Ectodermal cell (in vitro differentiated cells): ENCODE measurements at regions not wholly inside any gene's neighbourhood (a gene's known extent, or its start where the extent isn't known, plus 50 kb on each side); places are given as distances from the start of the nearest gene placed in this dataset.

ENCODE experiments used
- H3K27ac ChIP-seq: 2 replicates; pipeline ENCODE4 v1.7.0; 2013; ENCODE audit warnings: mild to moderate bottlenecking, low read depth, low read length; ENCODE audit not compliant: insufficient read depth, poor library complexity, severe bottlenecking
- H3K27me3 ChIP-seq: 2 replicates; pipeline ENCODE4 v1.7.0; 2013; ENCODE audit warnings: mild to moderate bottlenecking, low read length; ENCODE audit not compliant: insufficient read depth, control insufficient read depth, poor library complexity, severe bottlenecking
- H3K36me3 ChIP-seq: one replicate; pipeline ENCODE4 v1.7.0; 2013; ENCODE audit warnings: low read length; ENCODE audit not compliant: control insufficient read depth, insufficient read depth
- H3K4me1 ChIP-seq: one replicate; pipeline ENCODE4 v1.7.0; 2013; ENCODE audit warnings: low read length; ENCODE audit not compliant: control insufficient read depth, insufficient read depth
- H3K4me3 ChIP-seq: 2 replicates; pipeline ENCODE4 v1.7.0; 2013; ENCODE audit warnings: low read depth, low read length, control low read depth; ENCODE audit not compliant: insufficient read depth
- H3K9me3 ChIP-seq: 2 replicates; pipeline ENCODE4 v1.7.0; 2013; ENCODE audit warnings: mild to moderate bottlenecking, low read length, moderate library complexity; ENCODE audit not compliant: control insufficient read depth
- WGBS, 2 experiments: methylation state at CpG; one replicate each; pipeline ENCODE4 v1.1.7; 2013; ENCODE audit warnings: missing lambda C conversion rate in 2 of 2; 5-methylcytosine and 5-hydroxymethylcytosine counted together

- peaks cover 28% of the 10 kb centered on the region for H3K27me3 ChIP-seq
- H3K4me3 ChIP-seq: no peak overlapping the region
- no peaks in the 10 kb centered on the region for H3K4me1 ChIP-seq
- WGBS, 2 experiments: 91 to 95% methylated on average over 3 of the region's 3 CpGs
- no peak overlapping the region for H3K27ac ChIP-seq
- H3K9me3 ChIP-seq: no peaks in the 10 kb centered on the region
- H3K36me3 ChIP-seq: no peaks in the 10 kb centered on the region
These were observed 116.1 kb upstream of the TACR1 start for GRCh38 chr2:75315436-75315835.

GRCh38 chr2:75311993-75312392 lies 112.7 kb upstream of the TACR1 start:
- Histone ChIP-seq H3K27ac (no peak overlapping the region), H3K27me3 (no peaks in the 10 kb centered on the region), H3K4me1 (no peaks in the 10 kb centered on the region), H3K36me3 (no peaks in the 10 kb centered on the region), H3K4me3 (no peak overlapping the region), H3K9me3 (no peaks in the 10 kb centered on the region)
- WGBS, 2 experiments: 67 to 70% methylated on average over 4 of the region's 4 CpGs

GRCh38 chr2:75311521-75311920 lies 112.2 kb upstream of the TACR1 start:
- Histone ChIP-seq H3K9me3 (no peaks in the 10 kb centered on the region), H3K27me3 (no peaks in the 10 kb centered on the region), H3K4me1 (no peaks in the 10 kb centered on the region), H3K4me3 (no peak overlapping the region), H3K36me3 (no peaks in the 10 kb centered on the region), H3K27ac (no peak overlapping the region)
- WGBS, 2 experiments: 71 to 78% methylated on average over 3 of the region's 3 CpGs

GRCh38 chr2:75310876-75311275 lies 111.6 kb upstream of the TACR1 start:
- H3K9me3 ChIP-seq: no peaks in the 10 kb centered on the region
- no peak overlapping the region for H3K4me3 ChIP-seq
- 94 to 95% methylated on average over 4 of the region's 4 CpGs for WGBS, 2 experiments
- no peaks in the 10 kb centered on the region for H3K4me1 ChIP-seq
- H3K27ac ChIP-seq: no peak overlapping the region
- no peaks in the 10 kb centered on the region for H3K36me3 ChIP-seq
- H3K27me3 ChIP-seq: no peaks in the 10 kb centered on the region

GRCh38 chr2:75309596-75310463 lies 110.5 kb upstream of the TACR1 start:
- no peak overlapping the region for H3K27ac ChIP-seq
- no peaks in the 10 kb centered on the region for H3K9me3 ChIP-seq
- H3K27me3 ChIP-seq: no peaks in the 10 kb centered on the region
- no peaks in the 10 kb centered on the region for H3K36me3 ChIP-seq
- 93% methylated on average over 2 of the region's 2 CpGs for WGBS, 2 experiments
- no peaks in the 10 kb centered on the region for H3K4me1 ChIP-seq
- no peak overlapping the region for H3K4me3 ChIP-seq

GRCh38 chr2:75303227-75303626 lies 103.9 kb upstream of the TACR1 start:
- no peak overlapping the region for H3K27ac ChIP-seq
- H3K4me1 ChIP-seq: no peaks in the 10 kb centered on the region
- H3K4me3 ChIP-seq: no peak overlapping the region
- no peaks in the 10 kb centered on the region for H3K27me3 ChIP-seq
- H3K36me3 ChIP-seq: no peaks in the 10 kb centered on the region
- H3K9me3 ChIP-seq: no peaks in the 10 kb centered on the region
- WGBS, 2 experiments: 100% methylated on average over 1 of the region's 1 CpG

GRCh38 chr2:75294362-75294761 lies 95.0 kb upstream of the TACR1 start:
- Histone ChIP-seq H3K9me3 (no peaks in the 10 kb centered on the region), H3K27ac (no peak overlapping the region)
- WGBS, 2 experiments: 100% methylated on average over 1 of the region's 1 CpG

GRCh38 chr2:75292826-75293225 lies 93.5 kb upstream of the TACR1 start:
- Histone ChIP-seq H3K36me3 (no peaks in the 10 kb centered on the region), H3K27me3 (no peaks in the 10 kb centered on the region), H3K4me1 (no peaks in the 10 kb centered on the region), H3K4me3 (no peak overlapping the region), H3K27ac (no peak overlapping the region), H3K9me3 (no peaks in the 10 kb centered on the region)
- WGBS, 2 experiments: 92 to 93% methylated on average over 1 of the region's 1 CpG

More at GRCh38 chr2:75294362-75294761, 95.0 kb upstream of the TACR1 start:
- no peaks in the 10 kb centered on the region for H3K4me1 ChIP-seq
- no peaks in the 10 kb centered on the region for H3K36me3 ChIP-seq
- no peak overlapping the region for H3K4me3 ChIP-seq
- no peaks in the 10 kb centered on the region for H3K27me3 ChIP-seq

- Histone ChIP-seq H3K36me3 (no peaks in the 10 kb centered on the region), H3K27me3 (no peaks in the 10 kb centered on the region), H3K4me1 (no peaks in the 10 kb centered on the region), H3K9me3 (no peaks in the 10 kb centered on the region), H3K27ac (no peak overlapping the region), H3K4me3 (no peak overlapping the region)
- WGBS, 2 experiments: 52 to 58% methylated on average over 2 of the region's 2 CpGs
These were observed 91.4 kb upstream of the TACR1 start for GRCh38 chr2:75290600-75291150.

GRCh38 chr2:75289771-75290170 lies 90.5 kb upstream of the TACR1 start:
- no peak overlapping the region for H3K27ac ChIP-seq
- WGBS, 2 experiments: 93 to 97% methylated on average over 3 of the region's 3 CpGs
- H3K4me3 ChIP-seq: no peak overlapping the region
- H3K4me1 ChIP-seq: no peaks in the 10 kb centered on the region
- H3K9me3 ChIP-seq: no peaks in the 10 kb centered on the region
- no peaks in the 10 kb centered on the region for H3K36me3 ChIP-seq
- no peaks in the 10 kb centered on the region for H3K27me3 ChIP-seq
